Prostate gland (tissue), 2 donors: ENCODE measurements at regions not wholly inside any gene's neighbourhood (a gene's known extent, or its start where the extent isn't known, plus 50 kb on each side); places are given as distances from the start of the nearest gene placed in this dataset.

ENCODE experiments used
- POLR2A ChIP-seq: fragments of 450-650 bp; IDR thresholded peaks from one replicate; pipeline ENCODE4 v1.6.1; 2016; ENCODE audit warnings: antibody characterized with exemption, mild to moderate bottlenecking
- POLR2AphosphoS5 ChIP-seq: sonication (generic); formaldehyde crosslinking; IDR thresholded peaks from one replicate; pipeline ENCODE4 v1.6.1; 2017; ENCODE audit warnings: antibody characterized with exemption
- TF ChIP-seq, protein P1 (sequence below), 4 experiments: fragments of 200-600 bp in 2 of 4; fragments of 450-650 bp in 2 of 4; sonication (generic) in 2 of 4; IDR thresholded peaks; 1 replicate in 3 of 4; 2 replicates in 1 of 4; pipeline ENCODE4 v1.5.1; 2016 to 2019; ENCODE audit warnings: antibody characterized with exemption in 4 of 4, mild to moderate bottlenecking in 2 of 4, moderate library complexity in 2 of 4

DNA sequence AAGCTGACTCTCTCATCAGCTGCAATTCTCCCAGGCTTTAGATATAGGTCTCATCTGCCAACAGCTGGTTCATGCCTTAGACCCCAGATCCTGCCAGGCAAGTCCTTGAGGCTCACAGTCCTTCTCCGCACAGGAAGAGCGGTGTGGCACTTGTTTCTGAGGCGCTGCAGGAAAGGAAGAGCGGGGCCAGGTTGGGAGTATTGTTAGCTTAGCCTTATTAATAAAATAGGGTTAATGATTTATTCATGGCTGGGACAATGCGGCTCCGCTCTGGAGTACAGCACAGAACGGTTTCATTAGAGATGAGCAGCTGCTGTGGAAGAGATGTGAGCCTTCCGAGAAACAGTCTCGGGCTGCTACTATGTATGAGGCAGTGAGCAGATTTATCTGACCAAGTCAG lies 78.1 kb downstream of the FZD1 start:
- TF ChIP-seq, protein P1, sequence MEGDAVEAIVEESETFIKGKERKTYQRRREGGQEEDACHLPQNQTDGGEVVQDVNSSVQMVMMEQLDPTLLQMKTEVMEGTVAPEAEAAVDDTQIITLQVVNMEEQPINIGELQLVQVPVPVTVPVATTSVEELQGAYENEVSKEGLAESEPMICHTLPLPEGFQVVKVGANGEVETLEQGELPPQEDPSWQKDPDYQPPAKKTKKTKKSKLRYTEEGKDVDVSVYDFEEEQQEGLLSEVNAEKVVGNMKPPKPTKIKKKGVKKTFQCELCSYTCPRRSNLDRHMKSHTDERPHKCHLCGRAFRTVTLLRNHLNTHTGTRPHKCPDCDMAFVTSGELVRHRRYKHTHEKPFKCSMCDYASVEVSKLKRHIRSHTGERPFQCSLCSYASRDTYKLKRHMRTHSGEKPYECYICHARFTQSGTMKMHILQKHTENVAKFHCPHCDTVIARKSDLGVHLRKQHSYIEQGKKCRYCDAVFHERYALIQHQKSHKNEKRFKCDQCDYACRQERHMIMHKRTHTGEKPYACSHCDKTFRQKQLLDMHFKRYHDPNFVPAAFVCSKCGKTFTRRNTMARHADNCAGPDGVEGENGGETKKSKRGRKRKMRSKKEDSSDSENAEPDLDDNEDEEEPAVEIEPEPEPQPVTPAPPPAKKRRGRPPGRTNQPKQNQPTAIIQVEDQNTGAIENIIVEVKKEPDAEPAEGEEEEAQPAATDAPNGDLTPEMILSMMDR (IDR thresholded peaks at IDR 0.05), result no peak
- TF ChIP-seq POLR2A, result no peak
- TF ChIP-seq POLR2AphosphoS5, result no peak
